Dendritic cell treated with granulocyte-macrophage colony-stimulating factor and Interleukin-4, amounts not matched to agents 40 ng/mL and 50 ng/mL, for 4 days (primary cell): ENCODE measurements at regions not wholly inside any gene's neighbourhood (a gene's known extent, or its start where the extent isn't known, plus 50 kb on each side); places are given as distances from the start of the nearest gene placed in this dataset.

Experiments used
- H3K27ac Mint-ChIP-seq: one replicate; pipeline ENCODE4 v1.8.0; 2022; ENCODE audit warnings: mild to moderate bottlenecking, mixed read lengths
- H3K27me3 Mint-ChIP-seq: one replicate; pipeline ENCODE4 v1.8.0; 2022; ENCODE audit warnings: mild to moderate bottlenecking, mixed read lengths
- H3K36me3 Mint-ChIP-seq: one replicate; pipeline ENCODE4 v1.8.0; 2022; ENCODE audit warnings: low read depth, mixed read lengths
- H3K4me1 Mint-ChIP-seq: one replicate; pipeline ENCODE4 v1.8.0; 2022; ENCODE audit warnings: low read depth, mixed read lengths
- H3K4me3 Mint-ChIP-seq: one replicate; pipeline ENCODE4 v1.8.0; 2022; ENCODE audit warnings: mild to moderate bottlenecking, moderate library complexity, mixed read lengths
- H3K9me3 Mint-ChIP-seq: one replicate; pipeline ENCODE4 v1.8.0; 2022; ENCODE audit warnings: mixed read lengths
- intact Hi-C: fragments of 100-400 bp; cut with micrococcal nuclease; formaldehyde crosslinking; loops from one replicate; pipeline ENCODE4 v1.15.0; 2022

GRCh38 chr3:70558956-70559355 lies 246.5 kb upstream of the MDFIC2 start:
- intact Hi-C loops = no loop called here
- H3K4me1 Mint-ChIP-seq = peaks cover 6% of the 10 kb centered on the region

GRCh38 chr3:70557976-70558375 lies 245.5 kb upstream of the MDFIC2 start:
- H3K27ac Mint-ChIP-seq = no peak overlapping the region
- H3K9me3 Mint-ChIP-seq = no peaks in the 10 kb centered on the region

More at GRCh38 chr3:70558956-70559355, 246.5 kb upstream of the MDFIC2 start:
- H3K36me3 Mint-ChIP-seq = no peaks in the 10 kb centered on the region
- no peaks in the 10 kb centered on the region for H3K27me3 Mint-ChIP-seq
- no peak overlapping the region for H3K4me3 Mint-ChIP-seq
- H3K9me3 Mint-ChIP-seq = no peaks in the 10 kb centered on the region
- no peak overlapping the region for H3K27ac Mint-ChIP-seq

GRCh38 chr3:70556056-70556455 lies 243.6 kb upstream of the MDFIC2 start:
- Mint-ChIP-seq H3K27ac (no peak overlapping the region), H3K9me3 (no peaks in the 10 kb centered on the region), H3K36me3 (no peaks in the 10 kb centered on the region), H3K4me1 (peaks cover 6% of the 10 kb centered on the region), H3K4me3 (no peak overlapping the region), H3K27me3 (no peaks in the 10 kb centered on the region)
- intact Hi-C loops = no loop called here

More at GRCh38 chr3:70557976-70558375, 245.5 kb upstream of the MDFIC2 start:
- H3K36me3 Mint-ChIP-seq = no peaks in the 10 kb centered on the region
- peaks cover 6% of the 10 kb centered on the region for H3K4me1 Mint-ChIP-seq
- intact Hi-C loops = no loop called here
- no peak overlapping the region for H3K4me3 Mint-ChIP-seq
- H3K27me3 Mint-ChIP-seq = no peaks in the 10 kb centered on the region

- Mint-ChIP-seq H3K27ac (no peak overlapping the region), H3K36me3 (no peaks in the 10 kb centered on the region), H3K9me3 (no peaks in the 10 kb centered on the region), H3K27me3 (no peaks in the 10 kb centered on the region), H3K4me1 (peaks cover 6% of the 10 kb centered on the region), H3K4me3 (no peak overlapping the region)
- intact Hi-C loops = loop anchor here (5.0 kb wide), 1 partner anchor 518 kb away; no protein-coding TSS in a partner anchor
Measured at GRCh38 chr3:70554170-70554569, 241.7 kb upstream of the MDFIC2 start.

- intact Hi-C loops = loop anchor here (1.0 to 5.0 kb wide), 2 partner anchors 521 to 1101 kb away; no protein-coding TSS in a partner anchor
- Mint-ChIP-seq H3K36me3 (no peaks in the 10 kb centered on the region), H3K4me1 (no peaks in the 10 kb centered on the region), H3K4me3 (no peak overlapping the region), H3K27me3 (no peaks in the 10 kb centered on the region), H3K27ac (no peak overlapping the region), H3K9me3 (no peaks in the 10 kb centered on the region)
Measured at GRCh38 chr3:70550723-70551319, 238.4 kb upstream of the MDFIC2 start.

- no peak overlapping the region for H3K27ac Mint-ChIP-seq
- H3K4me1 Mint-ChIP-seq = no peaks in the 10 kb centered on the region
- no peaks in the 10 kb centered on the region for H3K9me3 Mint-ChIP-seq
- H3K4me3 Mint-ChIP-seq = no peak overlapping the region
- no peaks in the 10 kb centered on the region for H3K27me3 Mint-ChIP-seq
- intact Hi-C loops = no loop called here
- no peaks in the 10 kb centered on the region for H3K36me3 Mint-ChIP-seq
Measured at GRCh38 chr3:70546679-70547078, 234.2 kb upstream of the MDFIC2 start.

GRCh38 chr3:70543493-70543892 lies 231.1 kb upstream of the MDFIC2 start:
- Mint-ChIP-seq H3K9me3 (no peaks in the 10 kb centered on the region), H3K27me3 (no peaks in the 10 kb centered on the region), H3K36me3 (no peaks in the 10 kb centered on the region), H3K4me1 (no peaks in the 10 kb centered on the region), H3K27ac (no peak overlapping the region), H3K4me3 (no peak overlapping the region)
- intact Hi-C loops = no loop called here

GRCh38 chr3:70539908-70540307 lies 227.5 kb upstream of the MDFIC2 start:
- H3K9me3 Mint-ChIP-seq = no peaks in the 10 kb centered on the region
- no peak overlapping the region for H3K27ac Mint-ChIP-seq
- no peaks in the 10 kb centered on the region for H3K36me3 Mint-ChIP-seq
- H3K4me3 Mint-ChIP-seq = no peak overlapping the region
- intact Hi-C loops = no loop called here
- H3K27me3 Mint-ChIP-seq = peaks cover 2% of the 10 kb centered on the region
- H3K4me1 Mint-ChIP-seq = no peaks in the 10 kb centered on the region

GRCh38 chr3:70532806-70533205 lies 220.4 kb upstream of the MDFIC2 start:
- Mint-ChIP-seq H3K9me3 (no peaks in the 10 kb centered on the region), H3K27me3 (peaks cover 2% of the 10 kb centered on the region), H3K27ac (no peak overlapping the region), H3K36me3 (no peaks in the 10 kb centered on the region), H3K4me1 (no peaks in the 10 kb centered on the region), H3K4me3 (no peak overlapping the region)
- intact Hi-C loops = loop anchor here (5.0 kb wide), 1 partner anchor 1119 kb away; no protein-coding TSS in a partner anchor

- Mint-ChIP-seq H3K27me3 (peaks cover 2% of the 10 kb centered on the region), H3K4me1 (no peaks in the 10 kb centered on the region), H3K4me3 (no peak overlapping the region), H3K36me3 (no peaks in the 10 kb centered on the region), H3K9me3 (no peaks in the 10 kb centered on the region), H3K27ac (no peak overlapping the region)
- intact Hi-C loops = loop anchor here (5.0 kb wide), 1 partner anchor 1120 kb away; no protein-coding TSS in a partner anchor
Measured at GRCh38 chr3:70531838-70532489, 219.5 kb upstream of the MDFIC2 start.

- H3K27ac Mint-ChIP-seq = no peak overlapping the region
- no peaks in the 10 kb centered on the region for H3K4me1 Mint-ChIP-seq
- intact Hi-C loops = loop anchor here (5.0 kb wide), 1 partner anchor 1121 kb away; no protein-coding TSS in a partner anchor
- H3K4me3 Mint-ChIP-seq = no peak overlapping the region
- no peaks in the 10 kb centered on the region for H3K36me3 Mint-ChIP-seq
- peaks cover 2% of the 10 kb centered on the region for H3K27me3 Mint-ChIP-seq
- H3K9me3 Mint-ChIP-seq = no peaks in the 10 kb centered on the region
Measured at GRCh38 chr3:70531063-70531657, 218.7 kb upstream of the MDFIC2 start.

GRCh38 chr3:70530626-70531025 lies 218.2 kb upstream of the MDFIC2 start:
- H3K4me3 Mint-ChIP-seq = no peak overlapping the region
- intact Hi-C loops = loop anchor here (5.0 kb wide), 1 partner anchor 1122 kb away; no protein-coding TSS in a partner anchor

GRCh38 chr3:70527026-70527425 lies 214.6 kb upstream of the MDFIC2 start:
- Mint-ChIP-seq H3K4me3 (no peak overlapping the region), H3K9me3 (no peaks in the 10 kb centered on the region), H3K27ac (no peak overlapping the region), H3K36me3 (no peaks in the 10 kb centered on the region), H3K27me3 (no peaks in the 10 kb centered on the region), H3K4me1 (no peaks in the 10 kb centered on the region)
- intact Hi-C loops = no loop called here

More at GRCh38 chr3:70530626-70531025, 218.2 kb upstream of the MDFIC2 start:
- no peaks in the 10 kb centered on the region for H3K27me3 Mint-ChIP-seq
- no peaks in the 10 kb centered on the region for H3K36me3 Mint-ChIP-seq
- H3K27ac Mint-ChIP-seq = no peak overlapping the region
- H3K9me3 Mint-ChIP-seq = no peaks in the 10 kb centered on the region
- no peaks in the 10 kb centered on the region for H3K4me1 Mint-ChIP-seq

GRCh38 chr3:70519913-70520659 lies 207.6 kb upstream of the MDFIC2 start:
- no peaks in the 10 kb centered on the region for H3K27me3 Mint-ChIP-seq
- H3K4me1 Mint-ChIP-seq = no peaks in the 10 kb centered on the region
- H3K27ac Mint-ChIP-seq = no peak overlapping the region
- no peaks in the 10 kb centered on the region for H3K9me3 Mint-ChIP-seq
- H3K4me3 Mint-ChIP-seq = no peak overlapping the region
- intact Hi-C loops = no loop called here
- no peaks in the 10 kb centered on the region for H3K36me3 Mint-ChIP-seq
